ENCODE measurements at regions not wholly inside any gene's neighbourhood (a gene's known extent, or its start where the extent isn't known, plus 50 kb on each side); places are given as distances from the start of the nearest gene placed in this dataset.

DNA sequence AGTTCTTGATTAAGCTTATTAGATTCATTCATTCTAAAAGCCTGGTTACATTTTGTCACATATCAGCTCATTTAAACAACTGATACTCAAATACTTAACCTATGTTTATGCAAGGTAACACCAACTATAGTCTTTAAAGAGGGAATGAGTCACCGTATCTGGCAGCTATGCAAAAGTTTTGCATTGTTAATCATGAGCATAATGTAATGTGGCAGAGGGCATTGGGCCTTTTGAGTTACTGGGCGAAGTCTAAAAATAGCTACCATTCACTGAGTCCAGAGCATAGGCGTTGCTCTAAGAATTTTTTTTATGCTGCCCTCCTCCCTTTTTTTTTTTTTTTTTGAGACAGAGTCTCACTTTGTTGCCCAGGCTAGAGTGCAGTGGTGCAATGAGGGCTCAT is 277.7 kb upstream of the ZNF717 start:
- H3K9me3 ChIP-seq = no peaks in the 10 kb centered on the region
- H3K27ac ChIP-seq = no peak overlapping the region
- intact Hi-C loops (cut with DNase I) = no loop called here
- no peaks in the 10 kb centered on the region for H3K27me3 ChIP-seq
- no peaks in the 10 kb centered on the region for H3K36me3 ChIP-seq
- no peak overlapping the region for H3K4me3 ChIP-seq
- TF ChIP-seq, protein P1, sequence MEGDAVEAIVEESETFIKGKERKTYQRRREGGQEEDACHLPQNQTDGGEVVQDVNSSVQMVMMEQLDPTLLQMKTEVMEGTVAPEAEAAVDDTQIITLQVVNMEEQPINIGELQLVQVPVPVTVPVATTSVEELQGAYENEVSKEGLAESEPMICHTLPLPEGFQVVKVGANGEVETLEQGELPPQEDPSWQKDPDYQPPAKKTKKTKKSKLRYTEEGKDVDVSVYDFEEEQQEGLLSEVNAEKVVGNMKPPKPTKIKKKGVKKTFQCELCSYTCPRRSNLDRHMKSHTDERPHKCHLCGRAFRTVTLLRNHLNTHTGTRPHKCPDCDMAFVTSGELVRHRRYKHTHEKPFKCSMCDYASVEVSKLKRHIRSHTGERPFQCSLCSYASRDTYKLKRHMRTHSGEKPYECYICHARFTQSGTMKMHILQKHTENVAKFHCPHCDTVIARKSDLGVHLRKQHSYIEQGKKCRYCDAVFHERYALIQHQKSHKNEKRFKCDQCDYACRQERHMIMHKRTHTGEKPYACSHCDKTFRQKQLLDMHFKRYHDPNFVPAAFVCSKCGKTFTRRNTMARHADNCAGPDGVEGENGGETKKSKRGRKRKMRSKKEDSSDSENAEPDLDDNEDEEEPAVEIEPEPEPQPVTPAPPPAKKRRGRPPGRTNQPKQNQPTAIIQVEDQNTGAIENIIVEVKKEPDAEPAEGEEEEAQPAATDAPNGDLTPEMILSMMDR (IDR thresholded peaks at IDR 0.05) = no peak
- no peak for TF ChIP-seq POLR2A (IDR thresholded peaks at IDR 0.05)
- no peak for TF ChIP-seq EP300 (IDR thresholded peaks at IDR 0.05)
- DNase-seq = no peak
- H3K4me1 ChIP-seq (ENCODE audit: insufficient read depth) = no peaks in the 10 kb centered on the region
- 65 to 77% (median 75%) methylated on average over 3 of the region's 3 CpGs for WGBS, 3 donors

DNA sequence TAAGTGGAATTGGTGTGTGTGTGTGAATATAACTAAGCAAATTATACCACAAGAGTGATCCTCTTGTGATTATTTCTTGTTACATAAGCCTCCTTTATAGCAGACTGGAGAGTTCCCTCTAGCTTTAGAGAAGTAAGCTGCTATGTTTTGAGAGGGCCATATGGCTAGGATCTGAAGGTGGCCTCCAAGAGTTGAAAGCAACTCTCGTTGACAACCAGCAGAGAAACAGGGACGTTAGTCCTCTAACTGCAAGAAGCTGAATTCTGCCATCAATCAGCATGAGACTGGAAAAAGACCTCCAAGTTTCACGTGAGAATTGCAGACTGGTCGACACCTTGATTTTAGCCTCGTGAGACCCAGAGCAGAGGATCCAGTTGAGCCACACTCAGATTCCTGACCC is 278.5 kb upstream of the ZNF717 start:
- H3K4me3 ChIP-seq = no peak overlapping the region
- WGBS, 3 donors = 60 to 62% (median 61%) methylated on average over 5 of the region's 5 CpGs
- intact Hi-C loops (cut with DNase I) = no loop called here
- H3K36me3 ChIP-seq = no peaks in the 10 kb centered on the region
- no peak for DNase-seq
- H3K4me1 ChIP-seq (ENCODE audit: insufficient read depth) = no peaks in the 10 kb centered on the region
- TF ChIP-seq, protein P1 (IDR thresholded peaks at IDR 0.05) = no peak
- TF ChIP-seq EP300 (IDR thresholded peaks at IDR 0.05) = no peak
- no peak for TF ChIP-seq POLR2A (IDR thresholded peaks at IDR 0.05)
- no peaks in the 10 kb centered on the region for H3K9me3 ChIP-seq
- H3K27ac ChIP-seq = no peak overlapping the region
- no peaks in the 10 kb centered on the region for H3K27me3 ChIP-seq

DNA sequence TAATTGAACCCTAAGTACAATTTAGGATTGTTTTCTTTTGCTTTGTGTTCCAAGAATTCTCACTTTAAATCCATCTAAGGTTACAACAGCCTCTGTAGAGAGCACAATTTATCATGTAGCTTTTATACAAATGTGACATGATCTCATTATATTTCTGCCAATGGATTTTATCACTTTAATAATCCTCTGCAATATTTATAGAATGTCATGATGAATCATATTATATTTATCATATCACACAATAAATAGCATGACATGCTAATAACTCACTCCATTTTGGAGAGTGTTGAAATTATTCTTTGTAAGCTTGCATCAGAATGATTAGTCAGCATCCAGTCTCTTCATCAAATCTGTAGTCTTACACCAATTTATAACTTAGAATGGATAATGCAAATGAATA is 280.6 kb upstream of the ZNF717 start:
- intact Hi-C loops (cut with DNase I) = no loop called here
- no peaks in the 10 kb centered on the region for H3K9me3 ChIP-seq
- no peak overlapping the region for H3K4me3 ChIP-seq
- H3K27me3 ChIP-seq = no peaks in the 10 kb centered on the region
- no peaks in the 10 kb centered on the region for H3K4me1 ChIP-seq (ENCODE audit: insufficient read depth)
- no peak overlapping the region for H3K27ac ChIP-seq
- no peaks in the 10 kb centered on the region for H3K36me3 ChIP-seq
- DNase-seq = no peak
- TF ChIP-seq POLR2A (IDR thresholded peaks at IDR 0.05) = no peak
- TF ChIP-seq, protein P1 (IDR thresholded peaks at IDR 0.05) = no peak
- TF ChIP-seq EP300 (IDR thresholded peaks at IDR 0.05) = no peak

DNA sequence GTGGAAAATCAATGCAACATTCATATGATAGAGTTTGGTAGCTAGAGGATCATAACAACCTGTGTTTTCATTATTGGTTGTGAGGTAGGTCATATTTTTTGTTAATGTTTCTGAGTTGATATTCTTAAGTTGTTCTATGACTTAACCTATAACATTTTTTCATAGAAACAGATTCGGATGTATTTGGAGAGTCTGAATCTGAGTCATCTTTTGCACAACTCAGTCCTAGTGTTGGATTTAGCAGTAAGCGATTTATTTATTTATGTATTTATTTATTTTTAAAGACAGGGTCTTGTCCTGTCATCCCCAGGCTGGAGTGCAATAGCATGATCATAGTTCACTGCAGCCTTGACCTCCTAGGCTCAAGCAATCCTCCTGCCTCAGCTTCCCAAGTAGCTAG is 292.8 kb upstream of the ZNF717 start:
- 57 to 92% (median 85%) methylated on average over 2 of the region's 2 CpGs for WGBS, 3 donors
- Histone ChIP-seq H3K27me3 (no peaks in the 10 kb centered on the region), H3K4me3 (no peak overlapping the region), H3K4me1 (ENCODE audit: insufficient read depth) (no peaks in the 10 kb centered on the region), H3K27ac (no peak overlapping the region), H3K36me3 (no peaks in the 10 kb centered on the region), H3K9me3 (no peaks in the 10 kb centered on the region)
- DNase-seq = no peak
- intact Hi-C loops (cut with DNase I) = no loop called here
- TF ChIP-seq, protein P1 (IDR thresholded peaks at IDR 0.05) = no peak
- TF ChIP-seq POLR2A (IDR thresholded peaks at IDR 0.05) (no peak), EP300 (IDR thresholded peaks at IDR 0.05) (no peak)

DNA sequence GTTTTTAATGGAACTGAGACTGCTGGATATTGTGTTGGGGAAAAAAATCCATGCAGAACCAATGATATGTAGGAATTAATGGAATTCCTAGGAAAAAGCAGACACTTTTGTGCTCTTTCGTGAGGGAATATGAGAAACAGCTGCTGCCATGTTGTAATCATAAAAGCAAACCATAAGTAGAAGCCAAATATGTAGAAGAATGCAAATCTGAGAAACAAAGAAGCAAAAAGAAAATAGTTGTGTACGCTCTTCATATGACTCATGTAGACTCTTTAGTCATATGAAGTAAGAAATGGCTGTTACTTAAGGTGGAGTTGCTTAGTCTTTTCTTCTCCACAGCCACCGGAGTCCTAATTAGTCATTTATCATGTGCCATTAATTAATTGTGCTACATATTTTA is 298.6 kb upstream of the ZNF717 start:
- Histone ChIP-seq H3K27me3 (no peaks in the 10 kb centered on the region), H3K4me3 (no peak overlapping the region), H3K27ac (no peak overlapping the region), H3K36me3 (no peaks in the 10 kb centered on the region), H3K9me3 (no peaks in the 10 kb centered on the region), H3K4me1 (ENCODE audit: insufficient read depth) (no peaks in the 10 kb centered on the region)
- TF ChIP-seq, protein P1 (IDR thresholded peaks at IDR 0.05) = no peak
- TF ChIP-seq POLR2A (IDR thresholded peaks at IDR 0.05) = no peak
- TF ChIP-seq EP300 (IDR thresholded peaks at IDR 0.05) = no peak
- intact Hi-C loops (cut with DNase I) = no loop called here
- 46 to 62% (median 50%) methylated on average over 3 of the region's 3 CpGs for WGBS, 3 donors
- DNase-seq = no peak

All from ovary (tissue), 7 donors.